ENCODE measurements at regions not wholly inside any gene's neighbourhood (a gene's known extent, or its start where the extent isn't known, plus 50 kb on each side); places are given as distances from the start of the nearest gene placed in this dataset.

DNA sequence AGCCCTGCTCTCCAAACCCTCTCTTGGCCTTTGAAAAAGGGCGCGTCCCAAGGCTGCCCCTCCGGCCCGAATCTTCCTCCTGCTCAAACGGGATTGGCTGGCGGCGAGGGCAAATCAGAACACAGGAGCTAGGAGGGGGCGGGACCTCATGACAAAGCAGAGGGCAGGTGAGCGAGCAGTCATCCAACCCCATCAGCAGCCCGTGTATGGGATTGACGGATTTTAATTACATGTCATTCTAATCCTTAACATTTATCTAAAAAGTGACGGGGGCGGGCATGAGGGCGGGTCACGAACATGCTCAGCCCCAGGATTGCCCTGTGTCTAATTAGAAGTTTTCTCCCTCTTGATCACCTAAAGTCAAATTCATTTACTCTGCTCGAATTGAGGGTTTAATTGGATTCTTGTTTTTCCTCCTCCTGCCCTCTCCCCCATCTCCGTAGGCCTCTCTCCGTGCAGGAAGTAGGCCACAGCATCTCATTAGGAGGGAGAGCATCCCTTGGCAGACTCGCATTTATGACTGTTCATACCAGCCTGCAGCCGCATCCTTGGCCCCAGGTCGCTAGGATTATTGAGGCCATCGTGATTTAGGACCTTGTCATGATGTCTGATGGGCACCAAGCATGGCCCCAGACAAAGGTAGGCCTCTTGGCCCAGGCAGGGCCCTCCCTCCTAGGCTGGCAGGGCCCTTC is 147.1 kb downstream of the CHST1 start:
- TF ChIP-seq POLR2AphosphoS5 (IDR thresholded peaks at IDR 0.05) = no peak
- TF ChIP-seq, protein P1, sequence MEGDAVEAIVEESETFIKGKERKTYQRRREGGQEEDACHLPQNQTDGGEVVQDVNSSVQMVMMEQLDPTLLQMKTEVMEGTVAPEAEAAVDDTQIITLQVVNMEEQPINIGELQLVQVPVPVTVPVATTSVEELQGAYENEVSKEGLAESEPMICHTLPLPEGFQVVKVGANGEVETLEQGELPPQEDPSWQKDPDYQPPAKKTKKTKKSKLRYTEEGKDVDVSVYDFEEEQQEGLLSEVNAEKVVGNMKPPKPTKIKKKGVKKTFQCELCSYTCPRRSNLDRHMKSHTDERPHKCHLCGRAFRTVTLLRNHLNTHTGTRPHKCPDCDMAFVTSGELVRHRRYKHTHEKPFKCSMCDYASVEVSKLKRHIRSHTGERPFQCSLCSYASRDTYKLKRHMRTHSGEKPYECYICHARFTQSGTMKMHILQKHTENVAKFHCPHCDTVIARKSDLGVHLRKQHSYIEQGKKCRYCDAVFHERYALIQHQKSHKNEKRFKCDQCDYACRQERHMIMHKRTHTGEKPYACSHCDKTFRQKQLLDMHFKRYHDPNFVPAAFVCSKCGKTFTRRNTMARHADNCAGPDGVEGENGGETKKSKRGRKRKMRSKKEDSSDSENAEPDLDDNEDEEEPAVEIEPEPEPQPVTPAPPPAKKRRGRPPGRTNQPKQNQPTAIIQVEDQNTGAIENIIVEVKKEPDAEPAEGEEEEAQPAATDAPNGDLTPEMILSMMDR (IDR thresholded peaks at IDR 0.05) = no peak
- TF ChIP-seq POLR2A (IDR thresholded peaks at IDR 0.05) = no peak
- no peak for TF ChIP-seq EP300 (IDR thresholded peaks at IDR 0.05)
- Histone ChIP-seq H3K27ac (no peak overlapping the region), H3K4me1 (no peaks in the 10 kb centered on the region), H3K27me3 (no peaks in the 10 kb centered on the region), H3K36me3 (no peaks in the 10 kb centered on the region), H3K4me3 (no peak overlapping the region), H3K9me3 (peaks cover 0 to 10% (median 0%) of the 10 kb centered on the region in 3 donors)
- ATAC-seq = no peak
- WGBS, 2 donors (ENCODE audit: low coverage in 1 of 2) = 75 to 89% methylated on average over 4 to 6 of the region's 22 CpGs

DNA sequence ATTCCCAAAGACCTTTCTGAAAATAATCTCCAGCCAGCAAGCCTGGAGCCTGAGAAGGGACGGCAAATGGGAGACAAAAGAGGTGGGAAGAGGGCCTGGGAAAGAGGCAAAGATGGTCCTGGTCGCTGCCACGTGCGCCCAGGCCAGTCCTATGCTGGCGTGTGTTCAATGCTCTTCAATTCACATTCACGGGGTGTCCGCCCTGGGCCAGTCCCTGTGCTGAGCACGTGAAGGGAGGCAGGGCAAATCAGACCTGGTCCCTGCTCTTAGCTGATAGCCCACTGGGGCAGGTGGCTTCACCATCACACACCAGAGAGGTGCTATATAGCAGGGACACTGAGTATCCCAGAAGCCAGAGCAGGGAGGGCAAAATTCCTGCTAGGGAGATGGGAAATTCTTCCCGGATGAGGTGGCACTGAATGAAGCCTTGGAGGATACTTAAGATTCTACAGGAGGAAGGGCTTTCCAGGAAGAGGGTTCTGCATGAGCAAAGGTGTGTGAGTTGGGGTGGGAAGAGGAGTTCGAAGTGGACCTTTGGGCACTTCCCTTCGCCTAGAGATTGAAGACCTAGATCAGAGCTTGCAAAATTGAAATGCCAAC is 148.2 kb downstream of the CHST1 start:
- no peak for ATAC-seq
- WGBS, 2 donors (ENCODE audit: low coverage in 1 of 2) = 75 to 93% methylated on average over 4 to 5 of the region's 11 CpGs

DNA sequence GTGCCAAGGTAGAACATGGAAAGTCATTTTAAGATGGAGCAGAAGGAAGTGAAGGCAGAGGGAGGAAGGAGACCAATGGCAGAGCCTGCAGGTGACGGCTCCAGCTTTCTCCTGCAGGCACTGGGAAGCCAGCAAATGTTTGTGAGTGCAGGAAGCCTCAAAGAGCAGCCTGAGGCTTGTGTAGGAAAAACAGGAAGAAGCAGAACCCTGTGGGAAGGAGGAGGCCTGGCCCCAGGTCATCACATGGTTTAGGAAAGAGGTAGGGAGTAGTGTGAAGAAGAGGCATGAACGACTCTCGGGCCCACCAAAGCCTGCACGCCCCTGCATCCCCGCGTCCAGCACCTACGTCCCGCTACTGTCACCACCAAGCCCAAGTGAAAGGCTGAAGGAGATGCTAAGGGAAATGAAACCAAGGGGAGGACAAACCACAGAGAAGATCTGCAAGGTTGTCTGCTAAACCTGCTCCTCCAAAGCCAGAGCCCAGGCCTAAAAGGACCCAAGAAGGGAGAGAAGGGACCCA is 151.5 kb downstream of the CHST1 start:
- H3K27me3 ChIP-seq = peaks cover 3% of the 10 kb centered on the region
- H3K27ac ChIP-seq = no peak overlapping the region
- H3K4me3 ChIP-seq = no peak overlapping the region
- no peaks in the 10 kb centered on the region for H3K9me3 ChIP-seq
- H3K36me3 ChIP-seq = no peaks in the 10 kb centered on the region
- WGBS, 2 donors (ENCODE audit: low coverage in 1 of 2) = 33 to 83% methylated on average over 3 to 8 of the region's 8 CpGs
- TF ChIP-seq POLR2A (IDR thresholded peaks at IDR 0.05) (no peak), POLR2AphosphoS5 (IDR thresholded peaks at IDR 0.05) (no peak), EP300 (IDR thresholded peaks at IDR 0.05) (no peak)
- TF ChIP-seq, protein P1 (IDR thresholded peaks at IDR 0.05) = no peak
- no peak for ATAC-seq
- no peaks in the 10 kb centered on the region for H3K4me1 ChIP-seq

More for the DNA sequence above, 148.2 kb downstream of the CHST1 start:
- Histone ChIP-seq H3K4me3 (no peak overlapping the region), H3K9me3 (no peaks in the 10 kb centered on the region), H3K27me3 (no peaks in the 10 kb centered on the region), H3K4me1 (no peaks in the 10 kb centered on the region), H3K36me3 (no peaks in the 10 kb centered on the region), H3K27ac (no peak overlapping the region)
- no peak for TF ChIP-seq POLR2AphosphoS5 (IDR thresholded peaks at IDR 0.05)
- TF ChIP-seq POLR2A (IDR thresholded peaks at IDR 0.05) = no peak
- TF ChIP-seq EP300 (IDR thresholded peaks at IDR 0.05) = no peak
- TF ChIP-seq, protein P1 (IDR thresholded peaks at IDR 0.05) = no peak

DNA sequence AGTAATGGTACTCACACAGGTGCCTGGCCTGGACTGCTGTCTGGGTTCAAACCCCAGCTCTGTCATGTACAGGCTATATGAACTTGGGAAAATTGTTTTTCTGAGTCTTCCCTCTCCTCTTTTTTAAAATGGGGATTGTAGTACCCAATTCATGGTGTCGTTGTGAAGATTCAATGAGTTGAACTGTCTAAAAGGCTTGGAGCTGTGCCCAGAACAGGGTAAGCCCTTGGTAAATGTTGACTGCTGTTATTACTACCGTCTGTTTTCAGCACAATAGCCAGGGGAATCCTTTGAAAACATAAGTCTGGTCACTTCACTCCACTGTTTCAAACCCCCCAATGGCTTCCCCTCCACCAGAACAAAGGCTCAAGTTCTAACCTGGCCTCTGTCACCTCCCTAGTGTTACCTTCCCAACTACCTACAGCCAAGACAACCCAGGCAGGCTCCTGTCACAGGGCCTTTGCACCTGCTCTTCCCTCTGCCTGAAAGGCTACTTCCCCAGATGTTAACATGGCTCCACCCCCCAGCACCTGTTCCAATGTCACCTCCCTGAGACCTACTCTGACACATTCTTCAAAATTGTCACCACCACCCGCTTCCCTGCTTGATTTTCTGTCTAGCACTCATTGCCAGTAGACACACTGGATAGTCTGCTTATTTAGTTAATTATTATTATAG is 152.8 kb downstream of the CHST1 start:
- no peak for ATAC-seq
- WGBS, 2 donors (ENCODE audit: low coverage in 1 of 2) = 42 to 59% methylated on average over 3 of the region's 3 CpGs
- H3K9me3 ChIP-seq = no peaks in the 10 kb centered on the region
- H3K27me3 ChIP-seq = peaks cover 13% of the 10 kb centered on the region
- no peak for TF ChIP-seq EP300 (IDR thresholded peaks at IDR 0.05)
- TF ChIP-seq POLR2AphosphoS5 (IDR thresholded peaks at IDR 0.05) = no peak
- no peak for TF ChIP-seq POLR2A (IDR thresholded peaks at IDR 0.05)
- no peak overlapping the region for H3K4me3 ChIP-seq
- H3K36me3 ChIP-seq = no peaks in the 10 kb centered on the region
- H3K27ac ChIP-seq = no peak overlapping the region
- H3K4me1 ChIP-seq = no peaks in the 10 kb centered on the region

DNA sequence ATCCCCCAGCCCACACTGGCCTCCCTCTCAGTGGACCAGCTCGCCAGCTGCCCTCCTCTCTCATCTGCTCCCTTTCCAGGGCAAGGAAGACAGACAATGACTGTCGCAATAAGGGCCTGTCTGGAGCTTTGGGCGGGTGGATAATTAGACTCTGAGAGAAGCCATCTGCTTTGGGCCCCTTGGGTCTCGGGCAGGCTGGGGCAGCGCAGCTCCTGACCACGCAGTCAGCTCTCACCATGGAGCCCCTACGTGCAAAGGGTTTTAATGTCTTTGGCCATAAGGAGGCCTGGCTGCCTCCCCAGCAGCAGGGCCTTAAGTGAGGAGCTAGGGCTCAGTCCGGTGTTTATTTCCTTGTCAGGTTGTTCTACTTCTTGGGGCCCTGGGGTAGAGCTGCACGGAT is 153.9 kb downstream of the CHST1 start:
- WGBS, 2 donors (ENCODE audit: low coverage in 1 of 2) = 72% methylated on average over 3 of the region's 9 CpGs; no CpG with 5 or more reads in 1 of the 2 donors
- H3K4me3 ChIP-seq = no peak overlapping the region
- no peak overlapping the region for H3K27ac ChIP-seq
- peaks cover 16% of the 10 kb centered on the region for H3K27me3 ChIP-seq
- H3K4me1 ChIP-seq = no peaks in the 10 kb centered on the region
- TF ChIP-seq EP300 (IDR thresholded peaks at IDR 0.05) (no peak), POLR2AphosphoS5 (IDR thresholded peaks at IDR 0.05) (no peak), POLR2A (IDR thresholded peaks at IDR 0.05) (no peak)
- TF ChIP-seq, protein P1 (IDR thresholded peaks at IDR 0.05) = no peak
- H3K9me3 ChIP-seq = no peaks in the 10 kb centered on the region
- no peak for ATAC-seq
- H3K36me3 ChIP-seq = no peaks in the 10 kb centered on the region

Data from gastroesophageal sphincter (tissue), 4 donors.